ENCODE measurements at regions not wholly inside any gene's neighbourhood (a gene's known extent, or its start where the extent isn't known, plus 50 kb on each side); places are given as distances from the start of the nearest gene placed in this dataset.

DNA sequence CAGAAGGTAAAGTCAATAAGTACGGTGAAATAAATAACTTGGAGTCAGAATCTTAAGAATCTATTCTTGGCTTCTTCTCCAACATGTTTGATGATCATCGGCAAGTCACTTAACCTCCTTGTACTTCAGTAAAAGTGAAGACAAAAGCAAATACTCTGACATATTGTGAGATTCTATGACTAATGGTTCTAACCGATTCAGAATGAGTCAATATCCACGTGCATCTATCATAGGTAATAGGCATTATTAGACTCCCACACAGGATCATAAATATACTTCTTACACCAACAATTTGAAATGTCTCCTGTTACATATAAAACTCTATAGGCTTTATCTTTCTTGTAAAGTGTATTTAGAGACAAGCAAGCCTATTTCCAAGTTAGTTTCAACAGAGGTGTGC, 144.4 kb upstream of the ATXN7L3B start:
- TF ChIP-seq EZH2 (IDR thresholded peaks at IDR 0.05; ENCODE audit: low read depth), result no peak
- TF ChIP-seq, protein P1, sequence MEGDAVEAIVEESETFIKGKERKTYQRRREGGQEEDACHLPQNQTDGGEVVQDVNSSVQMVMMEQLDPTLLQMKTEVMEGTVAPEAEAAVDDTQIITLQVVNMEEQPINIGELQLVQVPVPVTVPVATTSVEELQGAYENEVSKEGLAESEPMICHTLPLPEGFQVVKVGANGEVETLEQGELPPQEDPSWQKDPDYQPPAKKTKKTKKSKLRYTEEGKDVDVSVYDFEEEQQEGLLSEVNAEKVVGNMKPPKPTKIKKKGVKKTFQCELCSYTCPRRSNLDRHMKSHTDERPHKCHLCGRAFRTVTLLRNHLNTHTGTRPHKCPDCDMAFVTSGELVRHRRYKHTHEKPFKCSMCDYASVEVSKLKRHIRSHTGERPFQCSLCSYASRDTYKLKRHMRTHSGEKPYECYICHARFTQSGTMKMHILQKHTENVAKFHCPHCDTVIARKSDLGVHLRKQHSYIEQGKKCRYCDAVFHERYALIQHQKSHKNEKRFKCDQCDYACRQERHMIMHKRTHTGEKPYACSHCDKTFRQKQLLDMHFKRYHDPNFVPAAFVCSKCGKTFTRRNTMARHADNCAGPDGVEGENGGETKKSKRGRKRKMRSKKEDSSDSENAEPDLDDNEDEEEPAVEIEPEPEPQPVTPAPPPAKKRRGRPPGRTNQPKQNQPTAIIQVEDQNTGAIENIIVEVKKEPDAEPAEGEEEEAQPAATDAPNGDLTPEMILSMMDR (conservative IDR thresholded peaks at IDR 0.05), result no peak
- POLR2A ChIA-PET (ENCODE audit: unreplicated experiment), result no interaction called here
- no peaks in the 10 kb centered on the region for H3K9me2 ChIP-seq (ENCODE audit: insufficient read depth)
- no peaks in the 10 kb centered on the region for H4K20me1 ChIP-seq (ENCODE audit: insufficient read depth)
- H3K4me2 ChIP-seq, result no peak overlapping the region
- no peak overlapping the region for H3K4me3 ChIP-seq
- intact Hi-C loops (cut with micrococcal nuclease; ENCODE audit: unreplicated experiment), result no loop called here
- no peaks in the 10 kb centered on the region for H3K79me2 ChIP-seq (ENCODE audit: low read depth)
- no peaks in the 10 kb centered on the region for H3F3A ChIP-seq (ENCODE audit: insufficient read depth, low read depth)
- no peak overlapping the region for H3K27ac ChIP-seq
- CTCF ChIA-PET, result no interaction called here
- no peaks in the 10 kb centered on the region for H3K4me1 ChIP-seq (replicated peaks; ENCODE audit: insufficient read depth)
- H3K36me3 ChIP-seq (ENCODE audit: low read depth), result no peaks in the 10 kb centered on the region
- no peaks in the 10 kb centered on the region for H3K27me3 ChIP-seq (ENCODE audit: insufficient read depth, low read depth)
- H2AFZ ChIP-seq, result no peak overlapping the region
- no peak for DNase-seq
- BruUV-seq (replicated peaks), result no TSS peak
- H3K9me3 ChIP-seq (ENCODE audit: insufficient read depth, low read depth), result no peaks in the 10 kb centered on the region

DNA sequence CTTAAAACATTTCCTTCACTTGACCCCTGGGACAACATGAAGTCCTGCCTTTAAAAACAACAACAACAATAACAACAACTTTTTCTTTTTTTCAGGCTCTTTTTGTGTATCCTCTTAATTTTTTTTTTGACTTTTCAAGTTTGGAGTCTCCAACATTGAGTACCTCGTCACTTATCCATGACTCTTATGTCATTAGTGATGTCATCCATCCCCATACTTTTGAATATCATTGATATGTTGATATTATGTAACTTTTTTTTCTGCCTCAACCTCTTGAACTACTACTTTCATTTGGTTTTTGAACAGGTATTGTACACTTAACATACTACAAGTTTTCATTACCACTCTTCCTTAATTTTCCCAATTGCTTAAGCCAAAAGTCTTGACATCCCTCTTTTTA, 143.0 kb upstream of the ATXN7L3B start:
- DNase-seq, result no peak
- no peaks in the 10 kb centered on the region for H4K20me1 ChIP-seq (ENCODE audit: insufficient read depth)

DNA sequence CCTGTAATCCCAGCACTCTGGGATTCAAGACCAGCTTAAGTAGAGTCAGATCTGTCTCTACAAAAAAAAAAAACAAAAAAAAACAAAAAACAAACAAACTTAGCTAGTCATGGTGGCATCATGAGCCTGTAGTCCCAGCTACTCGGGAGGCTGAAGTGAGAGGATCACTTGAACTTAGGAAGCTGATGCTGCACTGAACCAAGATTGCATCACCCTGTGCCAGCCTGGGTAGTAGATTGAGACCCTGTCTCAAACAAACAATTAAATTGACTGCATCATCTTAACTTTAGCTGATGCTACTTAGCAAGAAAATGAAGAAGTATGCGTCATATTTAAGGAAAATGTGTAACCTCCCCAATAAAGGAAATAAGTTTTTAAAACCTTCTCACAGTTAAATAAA, 136.6 kb upstream of the ATXN7L3B start:
- CTCF ChIA-PET, result interaction anchor here (0.6 kb wide), 1 partner anchor 11 kb away, joined by 3 read pairs; no protein-coding TSS in a partner anchor
- BruUV-seq (replicated peaks), result no TSS peak
- no peak for DNase-seq

More for the DNA sequence above, 143.0 kb upstream of the ATXN7L3B start:
- H3K27me3 ChIP-seq (ENCODE audit: insufficient read depth, low read depth), result no peaks in the 10 kb centered on the region
- CTCF ChIA-PET, result no interaction called here
- POLR2A ChIA-PET (ENCODE audit: unreplicated experiment), result no interaction called here
- BruUV-seq (replicated peaks), result no TSS peak
- H3F3A ChIP-seq (ENCODE audit: insufficient read depth, low read depth), result no peaks in the 10 kb centered on the region
- no peak overlapping the region for H3K4me2 ChIP-seq
- H3K4me1 ChIP-seq (replicated peaks; ENCODE audit: insufficient read depth), result no peaks in the 10 kb centered on the region
- no peak overlapping the region for H2AFZ ChIP-seq
- no peaks in the 10 kb centered on the region for H3K79me2 ChIP-seq (ENCODE audit: low read depth)
- no peak for TF ChIP-seq EZH2 (IDR thresholded peaks at IDR 0.05; ENCODE audit: low read depth)
- TF ChIP-seq, protein P1 (conservative IDR thresholded peaks at IDR 0.05), result no peak
- intact Hi-C loops (cut with micrococcal nuclease; ENCODE audit: unreplicated experiment), result no loop called here
- H3K36me3 ChIP-seq (ENCODE audit: low read depth), result no peaks in the 10 kb centered on the region
- H3K27ac ChIP-seq, result no peak overlapping the region
- no peaks in the 10 kb centered on the region for H3K9me3 ChIP-seq (ENCODE audit: insufficient read depth, low read depth)
- no peaks in the 10 kb centered on the region for H3K9me2 ChIP-seq (ENCODE audit: insufficient read depth)
- no peak overlapping the region for H3K4me3 ChIP-seq

More for the DNA sequence above, 136.6 kb upstream of the ATXN7L3B start:
- H3K27me3 ChIP-seq (ENCODE audit: insufficient read depth, low read depth), result no peaks in the 10 kb centered on the region
- no peaks in the 10 kb centered on the region for H3K36me3 ChIP-seq (ENCODE audit: low read depth)
- H3K9me3 ChIP-seq (ENCODE audit: insufficient read depth, low read depth), result no peaks in the 10 kb centered on the region
- no peak overlapping the region for H3K4me3 ChIP-seq
- POLR2A ChIA-PET (ENCODE audit: unreplicated experiment), result no interaction called here
- no peak overlapping the region for H3K27ac ChIP-seq
- H3K4me2 ChIP-seq, result no peak overlapping the region
- intact Hi-C loops (cut with micrococcal nuclease; ENCODE audit: unreplicated experiment), result no loop called here
- no peak overlapping the region for H2AFZ ChIP-seq
- H3K9me2 ChIP-seq (ENCODE audit: insufficient read depth), result no peaks in the 10 kb centered on the region
- H3K4me1 ChIP-seq (replicated peaks; ENCODE audit: insufficient read depth), result no peaks in the 10 kb centered on the region
- H3F3A ChIP-seq (ENCODE audit: insufficient read depth, low read depth), result no peaks in the 10 kb centered on the region
- H4K20me1 ChIP-seq (ENCODE audit: insufficient read depth), result no peaks in the 10 kb centered on the region
- H3K79me2 ChIP-seq (ENCODE audit: low read depth), result no peaks in the 10 kb centered on the region
- no peak for TF ChIP-seq EZH2 (IDR thresholded peaks at IDR 0.05; ENCODE audit: low read depth)
- TF ChIP-seq, protein P1 (conservative IDR thresholded peaks at IDR 0.05), result no peak
